Kidney epithelial cell (primary cell): ENCODE measurements at regions not wholly inside any gene's neighbourhood (a gene's known extent, or its start where the extent isn't known, plus 50 kb on each side); places are given as distances from the start of the nearest gene placed in this dataset.

ENCODE experiments used
- DNase-seq: peaks from one replicate; pipeline ENCODE4 v3.0.0-alpha.2; 2010; ENCODE audit warnings: low read depth
- H3K27me3 ChIP-seq: 2 replicates; pipeline ENCODE4 v1.6.0; 2011; ENCODE audit warnings: low read length; ENCODE audit not compliant: control insufficient read depth, insufficient read depth
- H3K36me3 ChIP-seq: 2 replicates; pipeline ENCODE4 v1.5.1; 2011; ENCODE audit warnings: low read length; ENCODE audit not compliant: control insufficient read depth, insufficient read depth
- H3K4me3 ChIP-seq: 2 replicates; pipeline ENCODE4 v1.5.1; 2011; ENCODE audit warnings: low read depth, mild to moderate bottlenecking, control low read depth, low read length
- TF ChIP-seq, protein P1 (sequence below): IDR thresholded peaks from 2 replicates; pipeline ENCODE4 v1.5.1; 2011; ENCODE audit warnings: mild to moderate bottlenecking, moderate library complexity, low read length, control low read depth, inconsistent platforms; ENCODE audit not compliant: insufficient read depth, poor library complexity, severe bottlenecking

DNA sequence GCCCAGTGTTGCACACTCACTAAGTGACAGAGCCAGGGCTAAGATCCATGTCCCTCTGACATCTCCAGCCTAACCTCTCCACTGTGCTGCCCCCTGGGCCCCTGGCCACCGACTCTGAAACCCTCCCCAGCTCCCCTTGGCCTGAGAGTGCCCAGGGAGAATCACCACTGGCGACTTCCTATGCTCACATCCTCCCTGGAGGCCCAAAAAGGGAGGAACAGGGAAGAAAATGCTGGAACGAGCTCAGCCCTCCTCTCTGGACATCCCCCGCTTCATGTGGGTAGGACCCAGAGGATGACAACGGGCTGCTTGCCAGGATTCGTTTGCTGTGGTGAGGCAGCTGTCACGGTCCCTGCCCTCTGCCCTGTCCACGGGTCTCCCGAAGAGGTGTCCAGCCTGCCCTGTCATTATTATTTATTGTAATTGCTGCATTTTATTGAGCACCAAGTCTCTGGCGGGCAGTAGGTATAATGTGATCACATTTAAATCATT is 153.5 kb upstream of the RPL38 start:
- TF ChIP-seq, protein P1, sequence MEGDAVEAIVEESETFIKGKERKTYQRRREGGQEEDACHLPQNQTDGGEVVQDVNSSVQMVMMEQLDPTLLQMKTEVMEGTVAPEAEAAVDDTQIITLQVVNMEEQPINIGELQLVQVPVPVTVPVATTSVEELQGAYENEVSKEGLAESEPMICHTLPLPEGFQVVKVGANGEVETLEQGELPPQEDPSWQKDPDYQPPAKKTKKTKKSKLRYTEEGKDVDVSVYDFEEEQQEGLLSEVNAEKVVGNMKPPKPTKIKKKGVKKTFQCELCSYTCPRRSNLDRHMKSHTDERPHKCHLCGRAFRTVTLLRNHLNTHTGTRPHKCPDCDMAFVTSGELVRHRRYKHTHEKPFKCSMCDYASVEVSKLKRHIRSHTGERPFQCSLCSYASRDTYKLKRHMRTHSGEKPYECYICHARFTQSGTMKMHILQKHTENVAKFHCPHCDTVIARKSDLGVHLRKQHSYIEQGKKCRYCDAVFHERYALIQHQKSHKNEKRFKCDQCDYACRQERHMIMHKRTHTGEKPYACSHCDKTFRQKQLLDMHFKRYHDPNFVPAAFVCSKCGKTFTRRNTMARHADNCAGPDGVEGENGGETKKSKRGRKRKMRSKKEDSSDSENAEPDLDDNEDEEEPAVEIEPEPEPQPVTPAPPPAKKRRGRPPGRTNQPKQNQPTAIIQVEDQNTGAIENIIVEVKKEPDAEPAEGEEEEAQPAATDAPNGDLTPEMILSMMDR, result no peak
- H3K4me3 ChIP-seq, result no peak overlapping the region
- no peaks in the 10 kb centered on the region for H3K36me3 ChIP-seq
- no peak for DNase-seq
- peaks cover 26% of the 10 kb centered on the region for H3K27me3 ChIP-seq

DNA sequence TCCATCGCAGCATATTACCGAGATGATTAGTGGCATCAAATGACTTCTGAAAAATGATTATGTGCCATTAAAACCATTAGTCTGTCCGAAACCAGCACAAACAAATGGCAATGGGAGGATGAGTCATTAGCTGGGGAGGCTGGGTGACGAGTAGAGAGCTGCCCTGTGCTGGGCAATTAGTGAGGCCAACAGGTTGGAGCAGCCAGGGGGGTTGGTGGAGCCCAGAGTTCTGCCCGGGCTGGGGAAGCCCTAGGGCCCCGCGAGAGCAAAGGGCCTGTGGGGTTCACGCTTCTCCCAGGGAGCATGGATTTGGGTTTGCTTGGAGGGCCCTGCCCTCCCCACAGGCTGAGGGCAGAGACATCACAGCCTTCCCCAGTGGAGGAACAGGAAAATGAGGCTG is 152.1 kb upstream of the RPL38 start:
- Histone ChIP-seq H3K36me3 (no peaks in the 10 kb centered on the region), H3K4me3 (no peak overlapping the region), H3K27me3 (peaks cover 26% of the 10 kb centered on the region)
- TF ChIP-seq, protein P1, result no peak
- DNase-seq, result no peak

GRCh38 chr17:74052993-74053711 is 150.3 kb upstream of the RPL38 start:
- no peak overlapping the region for H3K4me3 ChIP-seq
- H3K36me3 ChIP-seq, result no peaks in the 10 kb centered on the region
- H3K27me3 ChIP-seq, result peaks cover 24% of the 10 kb centered on the region
- no peak for DNase-seq
- TF ChIP-seq, protein P1, result no peak

GRCh38 chr17:74053712-74054078 is 149.8 kb upstream of the RPL38 start:
- Histone ChIP-seq H3K4me3 (no peak overlapping the region), H3K36me3 (no peaks in the 10 kb centered on the region), H3K27me3 (peaks cover 20% of the 10 kb centered on the region)
- TF ChIP-seq, protein P1, result no peak
- DNase-seq, result no peak

DNA sequence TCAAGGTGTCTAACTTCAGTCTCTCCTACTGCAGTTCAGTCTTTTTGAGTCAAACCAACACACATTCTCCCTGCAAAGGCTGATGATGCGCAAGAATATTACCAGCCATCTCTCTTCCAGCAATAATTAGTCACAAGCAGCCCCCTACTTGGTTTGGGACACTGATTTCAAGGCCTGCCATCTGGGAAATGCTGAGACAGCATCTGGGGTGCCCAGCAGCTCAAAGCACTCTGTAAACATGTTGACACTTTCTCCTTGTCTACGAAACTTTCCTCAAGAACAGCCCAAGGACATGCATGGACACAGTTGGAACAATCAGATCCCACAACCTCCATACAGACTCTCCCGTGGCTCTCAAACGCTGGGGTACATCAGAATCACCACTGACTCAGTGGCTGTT is 149.2 kb upstream of the RPL38 start:
- DNase-seq, result no peak
- H3K36me3 ChIP-seq, result no peaks in the 10 kb centered on the region
- H3K4me3 ChIP-seq, result no peak overlapping the region
- H3K27me3 ChIP-seq, result peaks cover 15% of the 10 kb centered on the region
- TF ChIP-seq, protein P1, result no peak
